MCF 10A (cell line): ENCODE measurements at regions not wholly inside any gene's neighbourhood (a gene's known extent, or its start where the extent isn't known, plus 50 kb on each side); places are given as distances from the start of the nearest gene placed in this dataset.

Experiments
- BruUV-seq: library from RNA; stranded (reverse); fragments of 400-500 nt; replicated peaks from 2 replicates; lab custom pipeline; 2021; lab: Mats Ljungman, UMichigan
- CTCF ChIA-PET: fragments of 300-600 bp; sonication (Branson Sonifier 250); formaldehyde crosslinking; extraction: SDS; loops from one replicate; lab custom pipeline; 2021; ENCODE audit warnings: antibody characterized with exemption, inconsistent platforms; lab: Yijun Ruan, JAX
- POLR2A ChIA-PET: fragments of 300-600, 350-650 bp; sonication (Branson Sonifier 250); formaldehyde crosslinking; extraction: SDS; loops from one replicate; lab custom pipeline; 2020; ENCODE audit warnings: antibody characterized with exemption, inconsistent platforms; lab: Yijun Ruan, JAX
- DNase-seq: peaks from one replicate; pipeline ENCODE4 v3.0.0-alpha.2; 2018; ENCODE audit not compliant: unreplicated experiment
- H3K27ac Mint-ChIP-seq: one replicate; pipeline ENCODE4 v1.8.0; 2022; ENCODE audit warnings: mild to moderate bottlenecking, low read depth, mixed read lengths; ENCODE audit not compliant: unreplicated experiment
- H3K27me3 Mint-ChIP-seq: one replicate; pipeline ENCODE4 v1.8.0; 2022; ENCODE audit warnings: mixed read lengths; ENCODE audit not compliant: insufficient read depth, unreplicated experiment
- H3K36me3 Mint-ChIP-seq: one replicate; pipeline ENCODE4 v1.8.0; 2022; ENCODE audit warnings: mild to moderate bottlenecking, moderate library complexity, mixed read lengths; ENCODE audit not compliant: insufficient read depth, unreplicated experiment
- H3K4me1 Mint-ChIP-seq: one replicate; pipeline ENCODE4 v1.8.0; 2022; ENCODE audit warnings: mixed read lengths; ENCODE audit not compliant: insufficient read depth, unreplicated experiment
- H3K4me3 Mint-ChIP-seq: one replicate; pipeline ENCODE4 v1.8.0; 2022; ENCODE audit warnings: mild to moderate bottlenecking, moderate library complexity, mixed read lengths; ENCODE audit not compliant: unreplicated experiment
- H3K9me3 Mint-ChIP-seq: one replicate; pipeline ENCODE4 v1.8.0; 2022; ENCODE audit warnings: mixed read lengths; ENCODE audit not compliant: unreplicated experiment
- CTCF ChIP-seq: fragments of 200-600 bp; IDR thresholded peaks from one replicate; pipeline ENCODE4 v1.8.0; 2022; ENCODE audit warnings: antibody characterized with exemption, mild to moderate bottlenecking; ENCODE audit not compliant: unreplicated experiment
- intact Hi-C: fragments of 100-400 bp; cut with micrococcal nuclease; formaldehyde crosslinking; loops from 2 replicates; pipeline ENCODE4 v1.14.1; 2022

- BruUV-seq = no TSS peak
- intact Hi-C loops = no loop called here
- Mint-ChIP-seq H3K4me1 (no peaks in the 10 kb centered on the region), H3K27me3 (no peaks in the 10 kb centered on the region), H3K9me3 (no peaks in the 10 kb centered on the region), H3K36me3 (no peaks in the 10 kb centered on the region), H3K4me3 (no peak overlapping the region), H3K27ac (no peak overlapping the region)
- ChIA-PET CTCF (interaction anchor here (0.6 kb wide), 2 partner anchors 552 to 704 kb away, joined by 3 read pairs; no protein-coding TSS in a partner anchor), POLR2A (no interaction called here)
- no peak for DNase-seq
- no peak for TF ChIP-seq CTCF
Observed at GRCh38 chr6:54690596-54690995, 156.0 kb upstream of the FAM83B start.

DNA sequence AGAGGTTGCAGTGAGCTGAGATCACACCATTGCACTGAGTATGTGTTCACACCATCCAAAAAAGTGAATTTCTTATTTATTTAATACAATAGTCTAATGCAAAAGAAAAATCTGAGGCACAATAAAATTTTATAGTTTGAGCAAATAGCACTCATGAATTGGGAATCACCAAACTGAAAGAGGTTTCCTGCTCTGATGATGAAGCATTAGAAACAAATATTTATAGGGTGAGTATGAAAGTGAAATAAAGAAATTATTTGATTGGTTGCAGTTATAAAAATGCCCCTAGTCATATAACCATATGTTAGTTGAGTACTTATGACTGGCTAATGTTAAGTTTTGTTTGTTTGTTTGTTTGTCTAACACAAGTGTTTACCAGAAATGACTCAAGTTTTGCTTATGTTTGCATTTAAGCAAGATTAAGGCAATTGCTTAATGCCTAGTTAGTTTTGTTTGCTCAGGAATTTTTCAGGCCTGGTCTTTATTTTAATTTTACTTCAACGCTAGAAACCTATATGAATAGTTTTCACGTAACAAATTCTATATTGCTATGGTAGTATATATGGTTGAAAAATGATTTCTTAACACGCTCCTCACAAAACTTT, 151.5 kb upstream of the FAM83B start:
- intact Hi-C loops = loop anchor here (5.0 kb wide), 1 partner anchor 713 kb away; no protein-coding TSS in a partner anchor
- no peaks in the 10 kb centered on the region for H3K27me3 Mint-ChIP-seq
- no peak for DNase-seq
- TF ChIP-seq CTCF = no peak
- no peaks in the 10 kb centered on the region for H3K9me3 Mint-ChIP-seq
- no peak overlapping the region for H3K27ac Mint-ChIP-seq
- POLR2A ChIA-PET = no interaction called here
- CTCF ChIA-PET = interaction anchor here (0.6 to 1.4 kb wide), 2 partner anchors 23 kb away, joined by 3 to 4 read pairs; no protein-coding TSS in a partner anchor
- no TSS peak for BruUV-seq
- H3K4me3 Mint-ChIP-seq = no peak overlapping the region
- H3K4me1 Mint-ChIP-seq = peaks cover 10% of the 10 kb centered on the region
- no peaks in the 10 kb centered on the region for H3K36me3 Mint-ChIP-seq

GRCh38 chr6:54695815-54696214, 150.8 kb upstream of the FAM83B start:
- DNase-seq = no peak
- intact Hi-C loops = loop anchor here (2.0 to 5.0 kb wide), 2 partner anchors 545 to 714 kb away; no protein-coding TSS in a partner anchor
- H3K9me3 Mint-ChIP-seq = no peaks in the 10 kb centered on the region
- no peak for TF ChIP-seq CTCF
- H3K36me3 Mint-ChIP-seq = no peaks in the 10 kb centered on the region
- POLR2A ChIA-PET = no interaction called here
- CTCF ChIA-PET = interaction anchor here (0.6 kb wide), 2 partner anchors 22 to 883 kb away, joined by 3 read pairs; no protein-coding TSS in a partner anchor
- H3K27me3 Mint-ChIP-seq = no peaks in the 10 kb centered on the region
- no TSS peak for BruUV-seq
- H3K4me1 Mint-ChIP-seq = peaks cover 10% of the 10 kb centered on the region
- no peak overlapping the region for H3K27ac Mint-ChIP-seq
- H3K4me3 Mint-ChIP-seq = no peak overlapping the region

DNA sequence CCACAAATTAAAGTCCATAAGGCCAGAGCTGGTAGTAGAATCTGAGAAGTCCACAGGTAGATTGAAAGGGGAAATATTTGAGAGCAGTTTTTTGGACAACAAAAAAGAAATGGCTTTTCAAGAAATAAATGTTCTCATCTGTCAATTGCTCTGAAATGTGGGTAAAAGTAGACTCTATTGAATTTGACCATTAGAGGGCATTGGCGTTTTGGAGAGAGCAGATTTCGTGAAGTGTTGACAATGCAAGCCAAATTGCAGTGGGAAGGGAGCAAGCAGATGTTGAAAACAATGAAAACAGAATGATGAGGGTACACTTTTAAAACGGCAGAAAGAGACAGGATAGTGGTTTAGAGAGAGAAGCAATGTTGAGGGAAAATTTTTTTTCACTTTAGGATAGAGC, 149.1 kb upstream of the FAM83B start:
- TF ChIP-seq CTCF = peak; percentile 31
- Mint-ChIP-seq H3K4me3 (no peak overlapping the region), H3K27ac (peak overlapping the region; percentile 6), H3K27me3 (no peaks in the 10 kb centered on the region), H3K9me3 (no peaks in the 10 kb centered on the region), H3K36me3 (no peaks in the 10 kb centered on the region), H3K4me1 (peaks cover 10% of the 10 kb centered on the region)
- no TSS peak for BruUV-seq
- peak; percentile 32 for DNase-seq
- POLR2A ChIA-PET = interaction anchor here (0.6 to 0.9 kb wide), 5 partner anchors 14 to 375 kb away, joined by 3 to 5 read pairs (median 3); no protein-coding TSS in a partner anchor
- intact Hi-C loops = loop anchor here (1.0 to 5.0 kb wide), 3 partner anchors 372 to 715 kb away; no protein-coding TSS in a partner anchor
- CTCF ChIA-PET = interaction anchor here (0.6 to 2.8 kb wide), 33 partner anchors 9 to 1904 kb away, joined by 3 to 19 read pairs (median 4); no protein-coding TSS in a partner anchor
